SU-DHL-6 (cell line): ENCODE measurements at regions not wholly inside any gene's neighbourhood (a gene's known extent, or its start where the extent isn't known, plus 50 kb on each side); places are given as distances from the start of the nearest gene placed in this dataset.

Source experiments
- H2AFZ ChIP-seq: fragments of 200-600 bp; sonication (generic); 2 replicates; pipeline ENCODE4 v1.6.1; 2014; ENCODE audit warnings: low read depth, mild to moderate bottlenecking, moderate library complexity, mixed read lengths, antibody characterized with exemption, low read length; ENCODE audit not compliant: severe bottlenecking
- H3F3A ChIP-seq: fragments of 200-600 bp; shearing (Covaris generic); 2 replicates; pipeline ENCODE4 v1.6.0; 2016; ENCODE audit warnings: antibody characterized with exemption, mild to moderate bottlenecking; ENCODE audit not compliant: insufficient read depth
- H3K27ac ChIP-seq: fragments of 200-600 bp; sonication (generic); 2 replicates; pipeline ENCODE4 v1.5.1; 2016; ENCODE audit warnings: low read depth, mild to moderate bottlenecking, low read length, moderate library complexity, mixed read lengths
- H3K27me3 ChIP-seq: fragments of 200-600 bp; sonication (generic), shearing (Covaris generic); 2 replicates; pipeline ENCODE4 v1.6.0; 2014; ENCODE audit warnings: mild to moderate bottlenecking, low read length
- H3K36me3 ChIP-seq: fragments of 200-600 bp; sonication (generic); 2 replicates; pipeline ENCODE4 v1.6.1; 2014; ENCODE audit warnings: mild to moderate bottlenecking, low read length, mixed read lengths
- H3K4me2 ChIP-seq: fragments of 300-600, 200-600 bp; shearing (Covaris generic), sonication (generic); 2 replicates; pipeline ENCODE4 v1.6.0; 2014; ENCODE audit warnings: low read length, low read depth, mild to moderate bottlenecking; ENCODE audit not compliant: poor library complexity, severe bottlenecking
- H3K4me3 ChIP-seq: fragments of 200-600 bp; sonication (generic); 2 replicates; pipeline ENCODE4 v1.5.1; 2014; ENCODE audit warnings: antibody characterized with exemption, low read length, mild to moderate bottlenecking, mixed read lengths; ENCODE audit not compliant: insufficient read depth, poor library complexity, severe bottlenecking
- H3K79me2 ChIP-seq: fragments of 200-600 bp; sonication (generic); 2 replicates; pipeline ENCODE4 v1.6.1; 2014; ENCODE audit warnings: mild to moderate bottlenecking, low read length, moderate library complexity; ENCODE audit not compliant: insufficient read depth
- H3K9ac ChIP-seq: fragments of 200-600 bp; sonication (generic); 2 replicates; pipeline ENCODE4 v1.7.0; 2014; ENCODE audit warnings: mild to moderate bottlenecking, low read length
- H3K9me2 ChIP-seq: fragments of 200-600 bp; sonication (generic); replicated peaks from 2 replicates; pipeline ENCODE4 v1.6.1; 2014; ENCODE audit warnings: low read length; ENCODE audit not compliant: insufficient read depth
- H3K9me3 ChIP-seq: fragments of 200-600 bp; sonication (generic); 2 replicates; pipeline ENCODE4 v1.6.1; 2014; ENCODE audit warnings: low read length, mixed read lengths; ENCODE audit not compliant: insufficient read depth
- H4K20me1 ChIP-seq: fragments of 200-600 bp; sonication (generic); 2 replicates; pipeline ENCODE4 v1.6.1; 2014; ENCODE audit warnings: low read depth, mild to moderate bottlenecking, antibody characterized with exemption, low read length, moderate library complexity, mixed read lengths
- CTCF ChIP-seq: fragments of 200-600 bp; sonication (generic); IDR thresholded peaks from one replicate; pipeline ENCODE4 v1.5.1; 2017; ENCODE audit warnings: antibody characterized with exemption, mild to moderate bottlenecking, low read length, moderate library complexity; ENCODE audit not compliant: insufficient read depth, poor library complexity, severe bottlenecking
- EZH2phosphoT487 ChIP-seq: fragments of 200-600 bp; sonication (generic), shearing (Covaris generic); conservative IDR thresholded peaks from 2 replicates; pipeline ENCODE4 v1.6.1; 2018; ENCODE audit warnings: mild to moderate bottlenecking, antibody characterized with exemption, low read length, moderate library complexity, mixed read lengths

GRCh38 chr10:14456870-14457266 lies 126.1 kb upstream of the FRMD4A start:
- H3K27ac ChIP-seq: no peak overlapping the region
- H3K9ac ChIP-seq: no peak overlapping the region
- no peaks in the 10 kb centered on the region for H3K27me3 ChIP-seq
- no peaks in the 10 kb centered on the region for H4K20me1 ChIP-seq
- no peaks in the 10 kb centered on the region for H3K79me2 ChIP-seq
- no peaks in the 10 kb centered on the region for H3F3A ChIP-seq
- H3K4me3 ChIP-seq: no peak overlapping the region
- TF ChIP-seq EZH2phosphoT487 (no peak), CTCF (no peak)
- no peak overlapping the region for H2AFZ ChIP-seq
- no peak overlapping the region for H3K4me2 ChIP-seq
- no peaks in the 10 kb centered on the region for H3K9me3 ChIP-seq
- no peaks in the 10 kb centered on the region for H3K36me3 ChIP-seq
- H3K9me2 ChIP-seq: no peaks in the 10 kb centered on the region

GRCh38 chr10:14456218-14456869 lies 125.6 kb upstream of the FRMD4A start:
- Histone ChIP-seq H3K4me3 (no peak overlapping the region), H4K20me1 (no peaks in the 10 kb centered on the region), H3K9me2 (no peaks in the 10 kb centered on the region), H3K9ac (no peak overlapping the region), H2AFZ (no peak overlapping the region), H3K79me2 (no peaks in the 10 kb centered on the region), H3K4me2 (no peak overlapping the region), H3K9me3 (no peaks in the 10 kb centered on the region), H3F3A (no peaks in the 10 kb centered on the region), H3K27me3 (no peaks in the 10 kb centered on the region), H3K27ac (no peak overlapping the region), H3K36me3 (no peaks in the 10 kb centered on the region)
- no peak for TF ChIP-seq CTCF
- no peak for TF ChIP-seq EZH2phosphoT487

- Histone ChIP-seq H3K4me2 (no peak overlapping the region), H3K79me2 (no peaks in the 10 kb centered on the region), H3K27ac (no peak overlapping the region), H2AFZ (no peak overlapping the region), H3K36me3 (no peaks in the 10 kb centered on the region), H3K9me2 (no peaks in the 10 kb centered on the region), H3K4me3 (no peak overlapping the region), H4K20me1 (no peaks in the 10 kb centered on the region), H3F3A (no peaks in the 10 kb centered on the region), H3K9ac (no peak overlapping the region), H3K9me3 (no peaks in the 10 kb centered on the region), H3K27me3 (no peaks in the 10 kb centered on the region)
- no peak for TF ChIP-seq CTCF
- no peak for TF ChIP-seq EZH2phosphoT487
These were observed 123.9 kb upstream of the FRMD4A start for GRCh38 chr10:14454629-14455028.
